ENCODE measurements at regions not wholly inside any gene's neighbourhood (a gene's known extent, or its start where the extent isn't known, plus 50 kb on each side); places are given as distances from the start of the nearest gene placed in this dataset.

- DNase-seq (ENCODE audit: insufficient read length, low spot score, missing footprints) = peak; percentile 55
- no peaks in the 10 kb centered on the region for H4K20me1 ChIP-seq (ENCODE audit: insufficient read depth, low read length)
- no peak overlapping the region for H3K4me3 ChIP-seq (ENCODE audit: insufficient read depth, low read length)
- no peaks in the 10 kb centered on the region for H3K9me3 ChIP-seq (ENCODE audit: low read depth, low read length)
- no peak overlapping the region for H2AFZ ChIP-seq (ENCODE audit: low read length)
- H3K36me3 ChIP-seq (ENCODE audit: insufficient read depth, low read length) = no peaks in the 10 kb centered on the region
- no peaks in the 10 kb centered on the region for H3K79me2 ChIP-seq (ENCODE audit: insufficient read depth, low read length)
- H3K4me2 ChIP-seq (ENCODE audit: insufficient read depth, low read length) = no peak overlapping the region
- no peak for TF ChIP-seq CTCF (IDR thresholded peaks at IDR 0.05; ENCODE audit: extremely low read depth, low read depth, low read length)
- no peaks in the 10 kb centered on the region for H3K4me1 ChIP-seq (ENCODE audit: insufficient read depth, low read length)
- H3K27ac ChIP-seq (ENCODE audit: low read depth, low read length) = no peak overlapping the region
- peaks cover 18% of the 10 kb centered on the region for H3K27me3 ChIP-seq (ENCODE audit: insufficient read depth, low read length)
These were observed 126.7 kb downstream of the OLFM1 start for GRCh38 chr9:135214054-135214640.

GRCh38 chr9:135214706-135215105 lies 127.2 kb downstream of the OLFM1 start:
- H3K79me2 ChIP-seq (ENCODE audit: insufficient read depth, low read length) = no peaks in the 10 kb centered on the region
- H3K27ac ChIP-seq (ENCODE audit: low read depth, low read length) = no peak overlapping the region
- no peaks in the 10 kb centered on the region for H3K36me3 ChIP-seq (ENCODE audit: insufficient read depth, low read length)
- H3K9me3 ChIP-seq (ENCODE audit: low read depth, low read length) = no peaks in the 10 kb centered on the region
- peak; percentile 73 for DNase-seq (ENCODE audit: insufficient read length, low spot score, missing footprints)
- peaks cover 18% of the 10 kb centered on the region for H3K27me3 ChIP-seq (ENCODE audit: insufficient read depth, low read length)
- no peak overlapping the region for H3K4me3 ChIP-seq (ENCODE audit: insufficient read depth, low read length)
- H4K20me1 ChIP-seq (ENCODE audit: insufficient read depth, low read length) = no peaks in the 10 kb centered on the region
- no peak overlapping the region for H2AFZ ChIP-seq (ENCODE audit: low read length)
- no peak for TF ChIP-seq CTCF (IDR thresholded peaks at IDR 0.05; ENCODE audit: extremely low read depth, low read depth, low read length)
- no peak overlapping the region for H3K4me2 ChIP-seq (ENCODE audit: insufficient read depth, low read length)
- no peaks in the 10 kb centered on the region for H3K4me1 ChIP-seq (ENCODE audit: insufficient read depth, low read length)

GRCh38 chr9:135215571-135216161 lies 128.2 kb downstream of the OLFM1 start:
- Histone ChIP-seq H3K4me1 (ENCODE audit: insufficient read depth, low read length) (no peaks in the 10 kb centered on the region), H3K79me2 (ENCODE audit: insufficient read depth, low read length) (no peaks in the 10 kb centered on the region), H4K20me1 (ENCODE audit: insufficient read depth, low read length) (no peaks in the 10 kb centered on the region), H3K4me2 (ENCODE audit: insufficient read depth, low read length) (no peak overlapping the region), H3K27ac (ENCODE audit: low read depth, low read length) (no peak overlapping the region), H2AFZ (ENCODE audit: low read length) (no peak overlapping the region), H3K36me3 (ENCODE audit: insufficient read depth, low read length) (no peaks in the 10 kb centered on the region), H3K9me3 (ENCODE audit: low read depth, low read length) (no peaks in the 10 kb centered on the region), H3K27me3 (ENCODE audit: insufficient read depth, low read length) (peaks cover 18% of the 10 kb centered on the region), H3K4me3 (ENCODE audit: insufficient read depth, low read length) (no peak overlapping the region)
- TF ChIP-seq CTCF (IDR thresholded peaks at IDR 0.05; ENCODE audit: extremely low read depth, low read depth, low read length) = no peak
- DNase-seq (ENCODE audit: insufficient read length, low spot score, missing footprints) = peak; percentile 54

- no peaks in the 10 kb centered on the region for H3K9me3 ChIP-seq (ENCODE audit: low read depth, low read length)
- TF ChIP-seq CTCF (IDR thresholded peaks at IDR 0.05; ENCODE audit: extremely low read depth, low read depth, low read length) = no peak
These were observed 128.8 kb downstream of the OLFM1 start for GRCh38 chr9:135216236-135216635.

More at GRCh38 chr9:135216236-135216635, 128.8 kb downstream of the OLFM1 start:
- H3K27me3 ChIP-seq (ENCODE audit: insufficient read depth, low read length) = peaks cover 18% of the 10 kb centered on the region
- no peaks in the 10 kb centered on the region for H4K20me1 ChIP-seq (ENCODE audit: insufficient read depth, low read length)
- no peak overlapping the region for H3K4me3 ChIP-seq (ENCODE audit: insufficient read depth, low read length)
- no peaks in the 10 kb centered on the region for H3K4me1 ChIP-seq (ENCODE audit: insufficient read depth, low read length)
- H3K79me2 ChIP-seq (ENCODE audit: insufficient read depth, low read length) = no peaks in the 10 kb centered on the region
- peak; percentile 43 for DNase-seq (ENCODE audit: insufficient read length, low spot score, missing footprints)
- H3K27ac ChIP-seq (ENCODE audit: low read depth, low read length) = no peak overlapping the region
- H2AFZ ChIP-seq (ENCODE audit: low read length) = no peak overlapping the region
- no peaks in the 10 kb centered on the region for H3K36me3 ChIP-seq (ENCODE audit: insufficient read depth, low read length)
- H3K4me2 ChIP-seq (ENCODE audit: insufficient read depth, low read length) = no peak overlapping the region
